H1 (cell line): ENCODE measurements at regions not wholly inside any gene's neighbourhood (a gene's known extent, or its start where the extent isn't known, plus 50 kb on each side); places are given as distances from the start of the nearest gene placed in this dataset.

ENCODE experiments used
- CTCF ChIA-PET: fragments of 300-600 bp; sonication (Branson Sonifier 250); formaldehyde crosslinking; loops from one replicate; lab custom pipeline; 2021; ENCODE audit not compliant: partially characterized antibody; lab: Charles Lee
- POLR2A ChIA-PET: fragments of 300-600 bp; sonication (Branson Sonifier 250); formaldehyde crosslinking; loops from one replicate; lab custom pipeline; 2021; ENCODE audit warnings: inconsistent platforms; ENCODE audit not compliant: partially characterized antibody; lab: Charles Lee
- DNase-seq, 2 experiments: peaks; one replicate each; pipeline versions ENCODE4 v3.0.0 to v3.0.0-alpha.2; 2010 to 2022; ENCODE audit warnings: low spot score in 2 of 2, low read depth in 1 of 2, mixed read lengths in 1 of 2
- FAIRE-seq: peaks from 2 replicates; lab custom pipeline; 2011; peaks lifted over from hg19 to GRCh38; lab: Jason Lieb, UNC
- H2AFZ ChIP-seq: 2 replicates; pipeline ENCODE4 v1.8.1; 2012; ENCODE audit warnings: low read length, inconsistent platforms
- H2AK5ac ChIP-seq: 2 replicates; pipeline ENCODE4 v1.6.1; 2013; ENCODE audit warnings: low read depth, low read length
- H2BK120ac ChIP-seq: replicated peaks from 2 replicates; pipeline ENCODE3; 2013; ENCODE audit warnings: low read depth, low read length, inconsistent platforms
- H2BK12ac ChIP-seq: 2 replicates; pipeline ENCODE4 v1.6.1; 2013; ENCODE audit warnings: low read depth, low read length
- H2BK15ac ChIP-seq: 2 replicates; pipeline ENCODE4 v1.6.1; 2013; ENCODE audit warnings: low read length
- H2BK20ac ChIP-seq: 2 replicates; pipeline ENCODE4 v1.6.1; 2013; ENCODE audit warnings: low read length
- H2BK5ac ChIP-seq: 2 replicates; pipeline ENCODE4 v1.6.1; 2013; ENCODE audit warnings: low read depth, low read length
- H3K14ac ChIP-seq: 2 replicates; pipeline ENCODE4 v1.6.1; 2013; ENCODE audit warnings: inconsistent platforms; ENCODE audit not compliant: insufficient read length
- H3K18ac ChIP-seq: 2 replicates; pipeline ENCODE4 v1.6.1; 2013; ENCODE audit warnings: low read length; ENCODE audit errors: extremely low read depth
- H3K23ac ChIP-seq: 2 replicates; pipeline ENCODE4 v1.6.1; 2013; ENCODE audit warnings: inconsistent platforms; ENCODE audit not compliant: insufficient read length
- H3K23me2 ChIP-seq: 2 replicates; pipeline ENCODE4 v1.6.1; 2013; ENCODE audit warnings: low read depth, low read length
- H3K27ac ChIP-seq: 2 replicates; pipeline ENCODE4 v1.6.1; 2011; ENCODE audit warnings: low read depth, low read length, inconsistent platforms
- H3K27me3 ChIP-seq, 4 experiments: replicated peaks in 1 of 4; 1 replicate in 1 of 4; 2 replicates in 3 of 4; pipeline versions ENCODE4 v1.6.1 to v1.8.1; 2011 to 2013; ENCODE audit warnings: low read length in 3 of 4, mild to moderate bottlenecking in 3 of 4, inconsistent platforms in 2 of 4, mixed read lengths in 2 of 4, moderate library complexity in 1 of 4; ENCODE audit not compliant: control insufficient read depth in 3 of 4, insufficient read depth in 3 of 4; ENCODE audit errors: extremely low read depth in 1 of 4
- H3K36me3 ChIP-seq, 4 experiments: 2 replicates each; pipeline versions ENCODE4 v1.6.1 to v1.8.1; 2011 to 2013; ENCODE audit warnings: mild to moderate bottlenecking in 4 of 4, low read length in 3 of 4, moderate library complexity in 2 of 4, control low read depth in 1 of 4, inconsistent platforms in 1 of 4; ENCODE audit not compliant: insufficient read depth in 4 of 4, control insufficient read depth in 2 of 4
- H3K4ac ChIP-seq: replicated peaks from 2 replicates; pipeline ENCODE3; 2013; ENCODE audit warnings: low read length, low read depth, mixed read lengths, inconsistent platforms; ENCODE audit not compliant: insufficient read length
- H3K4me1 ChIP-seq, 4 experiments: replicated peaks in 1 of 4; 1 replicate in 1 of 4; 2 replicates in 3 of 4; pipeline versions ENCODE4 v1.6.1 to v1.8.1; 2011 to 2013; ENCODE audit warnings: low read length in 3 of 4, inconsistent platforms in 2 of 4, mixed read lengths in 1 of 4; ENCODE audit not compliant: insufficient read depth in 4 of 4, control insufficient read depth in 3 of 4
- H3K4me2 ChIP-seq, 2 experiments: 2 replicates each; pipeline versions ENCODE4 v1.6.1 to v1.8.1; 2011 to 2013; ENCODE audit warnings: low read depth in 2 of 2, low read length in 2 of 2, control low read depth in 1 of 2, inconsistent platforms in 1 of 2, mild to moderate bottlenecking in 1 of 2; ENCODE audit not compliant: insufficient read depth in 1 of 2
- H3K4me3 ChIP-seq, 4 experiments: fragments of 200-600, 300-600 bp in 1 of 4; sonication (generic), shearing (Covaris generic), sonication (Bioruptor Twin) in 1 of 4; 2 replicates each; pipeline versions ENCODE4 v1.5.1 to v1.8.1; 2011 to 2016; ENCODE audit warnings: low read length in 4 of 4, low read depth in 3 of 4, control low read depth in 2 of 4, inconsistent platforms in 2 of 4, mild to moderate bottlenecking in 2 of 4, mixed read lengths in 1 of 4, moderate library complexity in 1 of 4; ENCODE audit not compliant: insufficient read depth in 2 of 4; ENCODE audit errors: extremely low read depth in 1 of 4
- H3K56ac ChIP-seq: replicated peaks from 2 replicates; pipeline ENCODE3; 2013; ENCODE audit warnings: low read depth, mild to moderate bottlenecking, mixed read lengths, low read length, inconsistent platforms; ENCODE audit not compliant: insufficient read length
- H3K79me1 ChIP-seq: 2 replicates; pipeline ENCODE4 v1.6.1; 2013; ENCODE audit warnings: low read depth, low read length, control low read depth
- H3K79me2 ChIP-seq, 2 experiments: 2 replicates each; pipeline versions ENCODE4 v1.6.1 to v1.8.1; 2012 to 2013; ENCODE audit warnings: low read length in 2 of 2, mild to moderate bottlenecking in 2 of 2, inconsistent platforms in 1 of 2; ENCODE audit not compliant: insufficient read depth in 2 of 2, control insufficient read depth in 1 of 2
- H3K9ac ChIP-seq, 4 experiments: replicated peaks in 1 of 4; 1 replicate in 1 of 4; 2 replicates in 3 of 4; pipeline versions ENCODE4 v1.6.1 to v1.8.1; 2011 to 2013; ENCODE audit warnings: low read depth in 3 of 4, low read length in 3 of 4, control low read depth in 2 of 4, mild to moderate bottlenecking in 2 of 4, moderate library complexity in 2 of 4, inconsistent platforms in 1 of 4; ENCODE audit errors: extremely low read depth in 1 of 4
- H3K9me3 ChIP-seq, 2 experiments: 2 replicates each; pipeline versions ENCODE4 v1.6.1 to v1.8.1; 2012 to 2013; ENCODE audit warnings: mild to moderate bottlenecking in 2 of 2, moderate library complexity in 2 of 2, control low read depth in 1 of 2, inconsistent platforms in 1 of 2, low read depth in 1 of 2, low read length in 1 of 2, mixed read lengths in 1 of 2; ENCODE audit not compliant: insufficient read depth in 2 of 2
- H4K20me1 ChIP-seq, 2 experiments: replicated peaks in 1 of 2; 2 replicates each; pipeline versions ENCODE3 to v1.8.1; 2011 to 2013; ENCODE audit warnings: inconsistent platforms in 2 of 2, low read length in 2 of 2, mild to moderate bottlenecking in 1 of 2; ENCODE audit not compliant: insufficient read depth in 2 of 2, control insufficient read depth in 1 of 2
- H4K5ac ChIP-seq: 2 replicates; pipeline ENCODE4 v1.6.1; 2013; ENCODE audit warnings: low read length, low read depth, mixed read lengths, inconsistent platforms; ENCODE audit not compliant: insufficient read length
- H4K8ac ChIP-seq: 2 replicates; pipeline ENCODE4 v1.8.0; 2013; ENCODE audit warnings: mild to moderate bottlenecking, moderate library complexity, low read length, inconsistent platforms; ENCODE audit not compliant: insufficient read depth; ENCODE audit errors: extremely low read depth
- H4K91ac ChIP-seq: replicated peaks from 2 replicates; pipeline ENCODE3; 2013; ENCODE audit warnings: low read length, mixed read lengths, inconsistent platforms; ENCODE audit not compliant: insufficient read length
- ATF3 ChIP-seq: IDR thresholded peaks from 2 replicates; pipeline ENCODE4 v1.6.1; 2011; ENCODE audit warnings: low read depth, mild to moderate bottlenecking, low read length; ENCODE audit not compliant: insufficient read depth
- CREB1 ChIP-seq: IDR thresholded peaks from 2 replicates; pipeline ENCODE4 v1.6.1; 2012; ENCODE audit warnings: inconsistent platforms
- POLR2A ChIP-seq, 2 experiments: IDR thresholded peaks; 1 replicate in 1 of 2; 2 replicates in 1 of 2; pipeline ENCODE4 v1.6.1; 2011; ENCODE audit warnings: low read depth in 2 of 2, low read length in 2 of 2, mild to moderate bottlenecking in 2 of 2; ENCODE audit errors: control extremely low read depth in 1 of 2
- POU5F1 ChIP-seq: IDR thresholded peaks from 2 replicates; pipeline ENCODE4 v1.6.1; 2011; ENCODE audit warnings: low read depth, mild to moderate bottlenecking, low read length, moderate library complexity
- SIX5 ChIP-seq: IDR thresholded peaks from 2 replicates; pipeline ENCODE4 v1.6.1; 2011; ENCODE audit warnings: mild to moderate bottlenecking, low read depth, low read length
- TCF12 ChIP-seq: IDR thresholded peaks from 2 replicates; pipeline ENCODE4 v1.6.1; 2011; ENCODE audit warnings: low read depth, mild to moderate bottlenecking, low read length
- WGBS, 2 experiments: shearing (Covaris generic) in 1 of 2; methylation state at CpG; one replicate each; pipeline versions ENCODE4 v1.1.6 to v1.1.7; 2013 to 2015; ENCODE audit warnings: low lambda C conversion rate in 2 of 2, mixed read lengths in 2 of 2, inconsistent platforms in 1 of 2, low coverage in 1 of 2, missing lambda C conversion rate in 1 of 2; ENCODE audit not compliant: insufficient replicate concordance in 2 of 2, insufficient coverage in 1 of 2, insufficient read length in 1 of 2; ENCODE audit errors: extremely low coverage in 1 of 2, missing lambda C conversion rate in 1 of 2; 5-methylcytosine and 5-hydroxymethylcytosine counted together

GRCh38 chr1:14273811-14274210 lies 324.7 kb upstream of the KAZN start:
- H3K14ac ChIP-seq, result no peak overlapping the region
- no peaks in the 10 kb centered on the region for H4K20me1 ChIP-seq
- WGBS, 2 experiments, result 94% methylated on average over 5 of the region's 5 CpGs; no CpG with 5 or more reads in 1 of the 2 experiments
- H2BK12ac ChIP-seq, result no peak overlapping the region
- no peak overlapping the region for H4K5ac ChIP-seq
- no peak overlapping the region for H2BK120ac ChIP-seq
- H4K91ac ChIP-seq, result no peak overlapping the region
- no peak overlapping the region for H2BK20ac ChIP-seq
- no peak overlapping the region for H2BK5ac ChIP-seq
- no peak for DNase-seq
- no peaks in the 10 kb centered on the region for H3K79me2 ChIP-seq
- no peak overlapping the region for H2AFZ ChIP-seq
- ChIA-PET CTCF (no interaction called here), POLR2A (no interaction called here)
- no peaks in the 10 kb centered on the region for H3K4me1 ChIP-seq
- no peaks in the 10 kb centered on the region for H3K79me1 ChIP-seq
- H3K27me3 ChIP-seq, result no peaks in the 10 kb centered on the region
- H3K23ac ChIP-seq, result no peak overlapping the region
- no peak overlapping the region for H3K27ac ChIP-seq
- no peak overlapping the region for H3K9ac ChIP-seq
- H2AK5ac ChIP-seq, result no peak overlapping the region
- H3K56ac ChIP-seq, result no peak overlapping the region
- H3K4ac ChIP-seq, result no peak overlapping the region
- no peak for TF ChIP-seq POLR2A (IDR thresholded peaks at IDR 0.05; ENCODE audit: control extremely low read depth in 1 of 2, low read depth in 2 of 2, low read length in 2 of 2)
- TF ChIP-seq ATF3, result no peak
- no peak for TF ChIP-seq CREB1
- no peak for TF ChIP-seq POU5F1
- TF ChIP-seq SIX5, result no peak
- no peak for TF ChIP-seq TCF12
- no peaks in the 10 kb centered on the region for H3K23me2 ChIP-seq
- H2BK15ac ChIP-seq, result no peak overlapping the region
- H3K4me2 ChIP-seq, result no peak overlapping the region
- H3K36me3 ChIP-seq, result no peaks in the 10 kb centered on the region
- H3K9me3 ChIP-seq, result no peaks in the 10 kb centered on the region
- H3K4me3 ChIP-seq, result no peak overlapping the region
- H4K8ac ChIP-seq, result no peak overlapping the region
- no peak for FAIRE-seq
- no peak overlapping the region for H3K18ac ChIP-seq
